ENCODE measurements at regions not wholly inside any gene's neighbourhood (a gene's known extent, or its start where the extent isn't known, plus 50 kb on each side); places are given as distances from the start of the nearest gene placed in this dataset.
A peak's percentile ranks its signal among the peaks of the same experiment; 100 is the strongest.

DNA sequence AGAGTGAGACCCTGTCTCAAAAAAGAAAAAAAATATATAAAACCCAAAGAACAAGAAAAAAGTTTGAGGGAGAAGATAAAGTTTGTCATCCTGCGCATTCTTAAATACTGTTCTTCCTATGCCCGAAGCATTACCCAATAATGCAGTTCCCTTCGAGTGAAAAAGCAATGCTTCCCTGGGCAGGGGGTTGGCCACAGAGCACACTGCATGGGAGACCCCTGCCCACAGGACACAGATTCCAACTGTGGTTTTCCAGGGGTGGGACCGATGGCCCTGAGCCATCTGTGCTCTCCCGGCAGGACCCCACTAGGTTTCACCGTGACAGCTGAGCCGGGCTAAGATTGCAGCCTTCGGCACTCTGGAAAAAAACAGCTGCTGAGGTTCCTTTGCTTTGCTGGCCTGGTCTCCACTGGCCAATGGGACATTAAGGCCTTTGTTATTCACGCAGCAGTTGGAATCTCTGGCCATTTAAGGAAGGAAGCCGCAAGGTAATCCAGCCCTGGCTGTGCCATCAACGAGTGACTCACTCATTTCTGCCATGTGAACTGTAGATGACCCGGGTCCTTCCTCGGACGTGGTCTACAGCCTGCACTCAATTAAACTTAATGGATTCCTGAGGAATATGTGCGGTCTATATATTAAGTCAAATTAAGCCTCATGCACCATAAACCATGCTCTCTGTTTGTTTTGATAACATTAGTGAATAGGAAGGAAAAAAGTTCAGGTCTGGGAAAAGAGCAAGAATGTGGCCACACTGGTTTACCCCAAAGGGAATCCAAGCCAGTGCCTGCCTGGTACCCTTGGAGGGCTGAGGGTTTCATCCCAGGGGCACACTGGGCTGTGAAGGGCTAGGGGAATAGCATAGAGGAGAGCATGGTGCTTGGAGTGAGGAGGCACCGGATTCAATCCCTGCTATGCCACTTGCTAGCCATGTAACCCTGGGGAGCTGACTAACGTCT, 163.2 kb downstream of the ZBTB18 start:
- H4K20me1 ChIP-seq (ENCODE audit: insufficient read depth), result no peaks in the 10 kb centered on the region
- BruUV-seq (replicated peaks), result TSS peak; percentile 95
- no peaks in the 10 kb centered on the region for H3K9me2 ChIP-seq (ENCODE audit: insufficient read depth)
- no peaks in the 10 kb centered on the region for H3K27me3 ChIP-seq (ENCODE audit: insufficient read depth, low read depth)
- H3F3A ChIP-seq (ENCODE audit: insufficient read depth, low read depth), result peaks cover 17% of the 10 kb centered on the region
- no peaks in the 10 kb centered on the region for H3K36me3 ChIP-seq (ENCODE audit: low read depth)
- H3K79me2 ChIP-seq (ENCODE audit: low read depth), result no peaks in the 10 kb centered on the region
- peaks cover 30% of the 10 kb centered on the region for H3K4me1 ChIP-seq (replicated peaks; ENCODE audit: insufficient read depth)
- H3K9me3 ChIP-seq (ENCODE audit: insufficient read depth, low read depth), result no peaks in the 10 kb centered on the region; the same call in 1 of the 2 replicates
- peak overlapping the region; percentile 74 for H3K4me2 ChIP-seq
- TF ChIP-seq, protein P1, sequence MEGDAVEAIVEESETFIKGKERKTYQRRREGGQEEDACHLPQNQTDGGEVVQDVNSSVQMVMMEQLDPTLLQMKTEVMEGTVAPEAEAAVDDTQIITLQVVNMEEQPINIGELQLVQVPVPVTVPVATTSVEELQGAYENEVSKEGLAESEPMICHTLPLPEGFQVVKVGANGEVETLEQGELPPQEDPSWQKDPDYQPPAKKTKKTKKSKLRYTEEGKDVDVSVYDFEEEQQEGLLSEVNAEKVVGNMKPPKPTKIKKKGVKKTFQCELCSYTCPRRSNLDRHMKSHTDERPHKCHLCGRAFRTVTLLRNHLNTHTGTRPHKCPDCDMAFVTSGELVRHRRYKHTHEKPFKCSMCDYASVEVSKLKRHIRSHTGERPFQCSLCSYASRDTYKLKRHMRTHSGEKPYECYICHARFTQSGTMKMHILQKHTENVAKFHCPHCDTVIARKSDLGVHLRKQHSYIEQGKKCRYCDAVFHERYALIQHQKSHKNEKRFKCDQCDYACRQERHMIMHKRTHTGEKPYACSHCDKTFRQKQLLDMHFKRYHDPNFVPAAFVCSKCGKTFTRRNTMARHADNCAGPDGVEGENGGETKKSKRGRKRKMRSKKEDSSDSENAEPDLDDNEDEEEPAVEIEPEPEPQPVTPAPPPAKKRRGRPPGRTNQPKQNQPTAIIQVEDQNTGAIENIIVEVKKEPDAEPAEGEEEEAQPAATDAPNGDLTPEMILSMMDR (conservative IDR thresholded peaks at IDR 0.05), result no peak
- TF ChIP-seq EZH2 (IDR thresholded peaks at IDR 0.05; ENCODE audit: low read depth), result no peak
- peak overlapping the region; percentile 93 for H3K27ac ChIP-seq
- POLR2A ChIA-PET (ENCODE audit: unreplicated experiment), result no interaction called here
- intact Hi-C loops (cut with micrococcal nuclease; ENCODE audit: unreplicated experiment), result loop anchor here (1.0 to 10.0 kb wide), 6 partner anchors 17 to 166 kb away; no protein-coding TSS in a partner anchor
- DNase-seq, result peak; percentile 81 to 99
- peak overlapping the region; percentile 31; the same call in 1 of the 2 replicates for H3K4me3 ChIP-seq
- H2AFZ ChIP-seq, result peak overlapping the region; percentile 80
- CTCF ChIA-PET, result no interaction called here

DNA sequence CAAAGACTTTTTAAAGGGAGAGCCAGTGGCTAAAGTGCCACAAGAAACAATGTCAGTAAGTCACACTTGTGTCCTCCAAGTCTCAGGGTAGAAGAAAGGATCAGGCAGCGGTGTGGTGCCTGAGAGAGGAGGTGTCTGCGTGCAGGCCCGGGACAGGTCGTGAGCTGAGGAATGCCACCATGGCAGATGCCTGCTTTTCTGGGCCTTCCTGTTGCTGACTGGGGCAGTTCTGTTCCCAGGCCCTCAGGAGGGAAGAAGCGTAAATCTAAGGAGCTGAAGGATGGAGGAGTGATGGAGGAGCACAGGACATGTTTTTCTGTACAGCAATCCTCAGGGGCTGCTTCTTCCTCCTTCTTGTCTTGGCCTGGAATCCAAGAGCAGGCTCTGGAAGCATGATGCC, 165.8 kb downstream of the ZBTB18 start:
- no peak overlapping the region for H3K4me2 ChIP-seq
- H4K20me1 ChIP-seq (ENCODE audit: insufficient read depth), result no peaks in the 10 kb centered on the region
- ChIA-PET CTCF (no interaction called here), POLR2A (ENCODE audit: unreplicated experiment) (no interaction called here)
- H3K9me3 ChIP-seq (ENCODE audit: insufficient read depth, low read depth), result no peaks in the 10 kb centered on the region; the same call in 1 of the 2 replicates
- no peak overlapping the region for H3K4me3 ChIP-seq
- H3K9me2 ChIP-seq (ENCODE audit: insufficient read depth), result no peaks in the 10 kb centered on the region
- peaks cover 30% of the 10 kb centered on the region for H3K4me1 ChIP-seq (replicated peaks; ENCODE audit: insufficient read depth)
- peaks cover 17% of the 10 kb centered on the region for H3F3A ChIP-seq (ENCODE audit: insufficient read depth, low read depth)
- BruUV-seq (replicated peaks), result no TSS peak
- no peak for DNase-seq
- no peaks in the 10 kb centered on the region for H3K79me2 ChIP-seq (ENCODE audit: low read depth)
- no peaks in the 10 kb centered on the region for H3K36me3 ChIP-seq (ENCODE audit: low read depth)
- H3K27ac ChIP-seq, result no peak overlapping the region
- H2AFZ ChIP-seq, result no peak overlapping the region
- no peaks in the 10 kb centered on the region for H3K27me3 ChIP-seq (ENCODE audit: insufficient read depth, low read depth)
- intact Hi-C loops (cut with micrococcal nuclease; ENCODE audit: unreplicated experiment), result loop anchor here (10.0 kb wide), 1 partner anchor 102 kb away; no protein-coding TSS in a partner anchor
- TF ChIP-seq, protein P1 (conservative IDR thresholded peaks at IDR 0.05), result no peak
- TF ChIP-seq EZH2 (IDR thresholded peaks at IDR 0.05; ENCODE audit: low read depth), result no peak

DNA sequence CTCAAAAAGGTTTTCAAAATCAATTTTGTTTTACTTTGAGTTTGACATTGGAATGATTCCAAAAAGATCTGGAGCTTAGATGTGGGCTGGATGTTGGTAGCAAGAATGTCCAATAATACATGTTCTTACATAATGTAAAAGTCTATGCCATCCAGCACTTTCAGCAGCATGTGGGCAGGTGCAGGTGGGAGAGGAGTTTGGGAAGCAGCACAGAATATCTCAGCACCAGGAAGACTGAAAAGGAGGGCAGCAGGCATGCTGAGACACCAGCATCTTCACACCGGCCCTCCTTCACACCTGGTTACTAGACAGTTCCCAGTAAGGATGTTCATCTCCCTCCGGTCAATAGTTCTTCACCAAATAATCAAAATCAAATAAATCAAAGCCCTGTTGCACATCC, 166.6 kb downstream of the ZBTB18 start:
- Histone ChIP-seq H3K4me1 (replicated peaks; ENCODE audit: insufficient read depth) (peaks cover 28% of the 10 kb centered on the region), H3K9me3 (ENCODE audit: insufficient read depth, low read depth) (no peaks in the 10 kb centered on the region; the same call in 1 of the 2 replicates), H3F3A (ENCODE audit: insufficient read depth, low read depth) (peaks cover 17% of the 10 kb centered on the region), H3K27me3 (ENCODE audit: insufficient read depth, low read depth) (no peaks in the 10 kb centered on the region), H3K27ac (no peak overlapping the region), H3K9me2 (ENCODE audit: insufficient read depth) (no peaks in the 10 kb centered on the region), H3K4me3 (no peak overlapping the region), H4K20me1 (ENCODE audit: insufficient read depth) (no peaks in the 10 kb centered on the region), H2AFZ (no peak overlapping the region), H3K79me2 (ENCODE audit: low read depth) (no peaks in the 10 kb centered on the region), H3K36me3 (ENCODE audit: low read depth) (no peaks in the 10 kb centered on the region), H3K4me2 (no peak overlapping the region)
- TF ChIP-seq, protein P1 (conservative IDR thresholded peaks at IDR 0.05), result no peak
- no peak for TF ChIP-seq EZH2 (IDR thresholded peaks at IDR 0.05; ENCODE audit: low read depth)
- BruUV-seq (replicated peaks), result no TSS peak
- ChIA-PET CTCF (no interaction called here), POLR2A (ENCODE audit: unreplicated experiment) (no interaction called here)
- intact Hi-C loops (cut with micrococcal nuclease; ENCODE audit: unreplicated experiment), result loop anchor here (10.0 kb wide), 1 partner anchor 103 kb away; no protein-coding TSS in a partner anchor
- no peak for DNase-seq

Measured in PC-9 (cell line).